Fibroblast of mammary gland (primary cell): ENCODE measurements at regions not wholly inside any gene's neighbourhood (a gene's known extent, or its start where the extent isn't known, plus 50 kb on each side); places are given as distances from the start of the nearest gene placed in this dataset.
"Not testable (repeated sequence)": the region's sequence is repeated elsewhere in the genome, so short reads cannot be mapped to it uniquely, and the experiment has no call there.

Experiments
- DNase-seq: peaks from one replicate; pipeline ENCODE4 v3.0.0-alpha.2; 2010; ENCODE audit warnings: low read depth
- H3K4me3 ChIP-seq: 2 replicates; pipeline ENCODE4 v1.5.1; 2011; ENCODE audit warnings: low read depth, mild to moderate bottlenecking, low read length, moderate library complexity; ENCODE audit not compliant: control insufficient read depth
- CTCF ChIP-seq: conservative IDR thresholded peaks from 2 replicates; pipeline ENCODE4 v1.5.1; 2011; ENCODE audit warnings: low read depth, low read length, inconsistent platforms; ENCODE audit not compliant: control insufficient read depth, insufficient read depth

- no peak for TF ChIP-seq CTCF
- no peak overlapping the region for H3K4me3 ChIP-seq
- peak; percentile 18 for DNase-seq
Measured at GRCh38 chr9:78713614-78714405, 416.9 kb downstream of the PSAT1 start.

- TF ChIP-seq CTCF, result no peak
- no peak overlapping the region for H3K4me3 ChIP-seq
- DNase-seq, result peak; percentile 27
Measured at GRCh38 chr9:78714576-78714975, 417.7 kb downstream of the PSAT1 start.

GRCh38 chr9:78719029-78719428, 422.1 kb downstream of the PSAT1 start:
- not testable (repeated sequence) for H3K4me3 ChIP-seq, DNase-seq

- TF ChIP-seq CTCF, result no peak
- no peak overlapping the region for H3K4me3 ChIP-seq
- no peak for DNase-seq
Measured at GRCh38 chr9:78724896-78725295, 428.0 kb downstream of the PSAT1 start.

DNA sequence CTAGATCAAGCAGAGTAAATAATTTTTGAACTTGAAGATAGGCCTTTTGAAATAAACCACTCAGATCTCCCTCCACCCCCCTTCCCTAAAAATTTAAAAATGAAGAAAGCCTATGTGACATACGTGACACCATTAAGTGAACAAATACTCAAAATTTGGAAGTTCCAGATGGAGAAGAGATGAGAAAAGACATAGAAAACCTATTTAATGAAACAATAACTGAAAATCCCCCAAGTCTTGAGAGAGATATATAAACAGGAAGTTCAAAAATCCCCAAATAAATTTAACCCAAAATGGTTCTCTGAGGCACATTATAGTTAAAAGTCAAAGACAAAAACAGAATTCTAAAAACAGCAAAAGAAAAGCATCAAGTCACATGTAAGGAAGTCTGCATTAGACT, 428.6 kb downstream of the PSAT1 start:
- no peak for DNase-seq
- no peak overlapping the region for H3K4me3 ChIP-seq
- TF ChIP-seq CTCF, result no peak

- H3K4me3 ChIP-seq, result no peak overlapping the region
- no peak for TF ChIP-seq CTCF
- no peak for DNase-seq
Measured at GRCh38 chr9:78745331-78745730, 448.4 kb downstream of the PSAT1 start.

DNA sequence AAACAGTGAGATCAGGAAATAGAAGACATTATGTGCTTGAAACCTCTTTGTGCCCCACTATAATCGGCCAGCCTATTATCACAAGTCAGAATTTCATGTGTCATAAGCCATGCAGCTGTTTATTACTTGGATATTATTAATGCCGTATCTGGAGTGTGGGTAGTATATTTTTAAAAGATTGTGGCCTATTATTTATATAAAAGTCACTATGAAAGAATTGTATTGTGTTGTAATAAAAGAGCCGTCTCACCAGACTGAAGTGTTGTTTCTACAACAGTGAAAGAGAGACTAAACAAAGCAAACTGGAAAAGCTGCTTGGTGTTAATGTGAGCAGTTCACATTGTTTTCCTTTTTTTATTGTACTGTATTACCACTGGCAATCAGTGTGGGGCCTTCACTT, 449.1 kb downstream of the PSAT1 start:
- DNase-seq, result no peak
- no peak for TF ChIP-seq CTCF
- H3K4me3 ChIP-seq, result no peak overlapping the region
